ENCODE measurements at regions not wholly inside any gene's neighbourhood (a gene's known extent, or its start where the extent isn't known, plus 50 kb on each side); places are given as distances from the start of the nearest gene placed in this dataset.

DNA sequence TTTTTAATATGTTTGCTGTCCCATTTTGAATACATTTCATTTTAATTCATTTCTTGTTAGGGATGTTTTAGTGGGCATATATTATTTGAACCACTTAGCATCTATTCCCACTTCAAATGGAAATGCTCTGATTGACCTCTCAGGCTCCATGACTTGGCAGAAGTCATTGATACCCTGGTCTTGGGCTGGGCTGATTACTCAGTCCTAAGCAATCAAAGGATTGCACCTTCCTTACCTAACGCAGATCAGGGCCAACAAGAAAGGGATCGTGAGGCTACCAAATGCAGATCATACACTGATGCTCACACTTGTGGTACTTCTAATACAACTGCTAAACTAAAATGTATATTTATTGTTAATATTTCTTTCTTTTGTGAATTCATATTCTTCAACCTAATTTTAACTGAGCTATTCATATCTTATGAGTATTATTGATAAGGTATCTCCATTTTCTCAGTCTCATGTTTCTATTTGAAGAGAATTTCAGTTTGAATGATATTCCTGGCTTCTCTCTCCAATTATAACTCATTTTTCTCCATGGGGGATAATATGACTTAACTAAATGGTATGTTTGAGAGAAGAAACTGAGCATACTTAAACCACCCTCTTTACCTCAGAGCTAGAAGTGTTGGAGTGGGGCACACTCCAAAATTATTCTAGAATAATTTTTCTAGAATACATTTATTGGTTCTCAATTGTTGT, 615.5 kb upstream of the ADAMTS5 start:
- DNase-seq (ENCODE audit: low spot score) (no peak), ATAC-seq (no peak)
- Histone ChIP-seq H3K79me2 (replicated peaks; ENCODE audit: insufficient read depth) (no peaks in the 10 kb centered on the region), H3K4me3 (no peak overlapping the region), H3K9me2 (ENCODE audit: insufficient read depth) (peaks cover 7% of the 10 kb centered on the region; the same call in 1 of the 2 replicates), H3K4me2 (no peak overlapping the region), H3K27ac (ENCODE audit: low read depth) (no peak overlapping the region), H2AFZ (no peak overlapping the region), H4K20me1 (replicated peaks; ENCODE audit: insufficient read depth) (no peaks in the 10 kb centered on the region), H3K27me3 (ENCODE audit: insufficient read depth) (no peaks in the 10 kb centered on the region), H3F3A (replicated peaks; ENCODE audit: low read depth) (no peaks in the 10 kb centered on the region), H3K36me3 (ENCODE audit: insufficient read depth) (no peaks in the 10 kb centered on the region), H3K4me1 (ENCODE audit: insufficient read depth) (peaks cover 3% of the 10 kb centered on the region; the same call in 1 of the 2 replicates)
- no peaks in the 10 kb centered on the region; the same call in 2 of the 3 replicates for H3K9me3 Mint-ChIP-seq
- TF ChIP-seq STAT1 (IDR thresholded peaks at IDR 0.05; ENCODE audit: unreplicated experiment) (no peak), CREB1 (CRISPR knock-in tag; IDR thresholded peaks at IDR 0.05; ENCODE audit: low read depth) (no peak), EZH2phosphoT487 (IDR thresholded peaks at IDR 0.05; ENCODE audit: unreplicated experiment) (no peak), NANOG (IDR thresholded peaks at IDR 0.05; ENCODE audit: borderline replicate concordance) (no peak), ZNF331 (CRISPR knock-in tag; IDR thresholded peaks at IDR 0.05; ENCODE audit: low read depth) (no peak), EZH2 (IDR thresholded peaks at IDR 0.05; ENCODE audit: low read depth, unreplicated experiment) (no peak), ZNF114 (CRISPR knock-in tag; IDR thresholded peaks at IDR 0.05) (no peak), JUNB (IDR thresholded peaks at IDR 0.05; ENCODE audit: unreplicated experiment) (no peak)
- TF ChIP-seq, protein P1, sequence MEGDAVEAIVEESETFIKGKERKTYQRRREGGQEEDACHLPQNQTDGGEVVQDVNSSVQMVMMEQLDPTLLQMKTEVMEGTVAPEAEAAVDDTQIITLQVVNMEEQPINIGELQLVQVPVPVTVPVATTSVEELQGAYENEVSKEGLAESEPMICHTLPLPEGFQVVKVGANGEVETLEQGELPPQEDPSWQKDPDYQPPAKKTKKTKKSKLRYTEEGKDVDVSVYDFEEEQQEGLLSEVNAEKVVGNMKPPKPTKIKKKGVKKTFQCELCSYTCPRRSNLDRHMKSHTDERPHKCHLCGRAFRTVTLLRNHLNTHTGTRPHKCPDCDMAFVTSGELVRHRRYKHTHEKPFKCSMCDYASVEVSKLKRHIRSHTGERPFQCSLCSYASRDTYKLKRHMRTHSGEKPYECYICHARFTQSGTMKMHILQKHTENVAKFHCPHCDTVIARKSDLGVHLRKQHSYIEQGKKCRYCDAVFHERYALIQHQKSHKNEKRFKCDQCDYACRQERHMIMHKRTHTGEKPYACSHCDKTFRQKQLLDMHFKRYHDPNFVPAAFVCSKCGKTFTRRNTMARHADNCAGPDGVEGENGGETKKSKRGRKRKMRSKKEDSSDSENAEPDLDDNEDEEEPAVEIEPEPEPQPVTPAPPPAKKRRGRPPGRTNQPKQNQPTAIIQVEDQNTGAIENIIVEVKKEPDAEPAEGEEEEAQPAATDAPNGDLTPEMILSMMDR (conservative IDR thresholded peaks at IDR 0.05; ENCODE audit: low read depth in 2 of 2), result no peak
- TF ChIP-seq, protein P2, sequence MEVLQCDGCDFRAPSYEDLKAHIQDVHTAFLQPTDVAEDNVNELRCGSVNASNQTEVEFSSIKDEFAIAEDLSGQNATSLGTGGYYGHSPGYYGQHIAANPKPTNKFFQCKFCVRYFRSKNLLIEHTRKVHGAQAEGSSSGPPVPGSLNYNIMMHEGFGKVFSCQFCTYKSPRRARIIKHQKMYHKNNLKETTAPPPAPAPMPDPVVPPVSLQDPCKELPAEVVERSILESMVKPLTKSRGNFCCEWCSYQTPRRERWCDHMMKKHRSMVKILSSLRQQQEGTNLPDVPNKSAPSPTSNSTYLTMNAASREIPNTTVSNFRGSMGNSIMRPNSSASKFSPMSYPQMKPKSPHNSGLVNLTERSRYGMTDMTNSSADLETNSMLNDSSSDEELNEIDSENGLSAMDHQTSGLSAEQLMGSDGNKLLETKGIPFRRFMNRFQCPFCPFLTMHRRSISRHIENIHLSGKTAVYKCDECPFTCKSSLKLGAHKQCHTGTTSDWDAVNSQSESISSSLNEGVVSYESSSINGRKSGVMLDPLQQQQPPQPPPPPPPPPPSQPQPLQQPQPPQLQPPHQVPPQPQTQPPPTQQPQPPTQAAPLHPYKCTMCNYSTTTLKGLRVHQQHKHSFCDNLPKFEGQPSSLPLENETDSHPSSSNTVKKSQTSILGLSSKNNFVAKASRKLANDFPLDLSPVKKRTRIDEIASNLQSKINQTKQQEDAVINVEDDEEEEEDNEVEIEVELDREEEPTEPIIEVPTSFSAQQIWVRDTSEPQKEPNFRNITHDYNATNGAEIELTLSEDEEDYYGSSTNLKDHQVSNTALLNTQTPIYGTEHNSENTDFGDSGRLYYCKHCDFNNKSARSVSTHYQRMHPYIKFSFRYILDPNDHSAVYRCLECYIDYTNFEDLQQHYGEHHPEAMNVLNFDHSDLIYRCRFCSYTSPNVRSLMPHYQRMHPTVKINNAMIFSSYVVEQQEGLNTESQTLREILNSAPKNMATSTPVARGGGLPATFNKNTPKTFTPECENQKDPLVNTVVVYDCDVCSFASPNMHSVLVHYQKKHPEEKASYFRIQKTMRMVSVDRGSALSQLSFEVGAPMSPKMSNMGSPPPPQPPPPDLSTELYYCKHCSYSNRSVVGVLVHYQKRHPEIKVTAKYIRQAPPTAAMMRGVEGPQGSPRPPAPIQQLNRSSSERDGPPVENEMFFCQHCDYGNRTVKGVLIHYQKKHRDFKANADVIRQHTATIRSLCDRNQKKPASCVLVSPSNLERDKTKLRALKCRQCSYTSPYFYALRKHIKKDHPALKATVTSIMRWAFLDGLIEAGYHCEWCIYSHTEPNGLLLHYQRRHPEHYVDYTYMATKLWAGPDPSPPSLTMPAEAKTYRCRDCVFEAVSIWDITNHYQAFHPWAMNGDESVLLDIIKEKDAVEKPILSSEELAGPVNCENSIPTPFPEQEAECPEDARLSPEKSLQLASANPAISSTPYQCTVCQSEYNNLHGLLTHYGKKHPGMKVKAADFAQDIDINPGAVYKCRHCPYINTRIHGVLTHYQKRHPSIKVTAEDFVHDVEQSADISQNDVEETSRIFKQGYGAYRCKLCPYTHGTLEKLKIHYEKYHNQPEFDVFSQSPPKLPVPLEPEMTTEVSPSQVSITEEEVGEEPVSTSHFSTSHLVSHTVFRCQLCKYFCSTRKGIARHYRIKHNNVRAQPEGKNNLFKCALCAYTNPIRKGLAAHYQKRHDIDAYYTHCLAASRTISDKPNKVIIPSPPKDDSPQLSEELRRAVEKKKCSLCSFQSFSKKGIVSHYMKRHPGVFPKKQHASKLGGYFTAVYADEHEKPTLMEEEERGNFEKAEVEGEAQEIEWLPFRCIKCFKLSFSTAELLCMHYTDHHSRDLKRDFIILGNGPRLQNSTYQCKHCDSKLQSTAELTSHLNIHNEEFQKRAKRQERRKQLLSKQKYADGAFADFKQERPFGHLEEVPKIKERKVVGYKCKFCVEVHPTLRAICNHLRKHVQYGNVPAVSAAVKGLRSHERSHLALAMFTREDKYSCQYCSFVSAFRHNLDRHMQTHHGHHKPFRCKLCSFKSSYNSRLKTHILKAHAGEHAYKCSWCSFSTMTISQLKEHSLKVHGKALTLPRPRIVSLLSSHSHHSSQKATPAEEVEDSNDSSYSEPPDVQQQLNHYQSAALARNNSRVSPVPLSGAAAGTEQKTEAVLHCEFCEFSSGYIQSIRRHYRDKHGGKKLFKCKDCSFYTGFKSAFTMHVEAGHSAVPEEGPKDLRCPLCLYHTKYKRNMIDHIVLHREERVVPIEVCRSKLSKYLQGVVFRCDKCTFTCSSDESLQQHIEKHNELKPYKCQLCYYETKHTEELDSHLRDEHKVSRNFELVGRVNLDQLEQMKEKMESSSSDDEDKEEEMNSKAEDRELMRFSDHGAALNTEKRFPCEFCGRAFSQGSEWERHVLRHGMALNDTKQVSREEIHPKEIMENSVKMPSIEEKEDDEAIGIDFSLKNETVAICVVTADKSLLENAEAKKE (CRISPR knock-in tag; IDR thresholded peaks at IDR 0.05), result no peak
- peaks cover 2% of the 10 kb centered on the region; the same call in 1 of the 3 replicates for H3K4me1 Mint-ChIP-seq
- H3K27ac Mint-ChIP-seq, result no peak overlapping the region
- H3K4me3 Mint-ChIP-seq, result no peak overlapping the region
- H3K27me3 Mint-ChIP-seq (ENCODE audit: insufficient read depth, low read depth, poor library complexity), result no peaks in the 10 kb centered on the region
- no peaks in the 10 kb centered on the region for H3K36me3 Mint-ChIP-seq (ENCODE audit: low read depth)

Measured in GM23338 (cell line).